ENCODE measurements at regions not wholly inside any gene's neighbourhood (a gene's known extent, or its start where the extent isn't known, plus 50 kb on each side); places are given as distances from the start of the nearest gene placed in this dataset.

DNA sequence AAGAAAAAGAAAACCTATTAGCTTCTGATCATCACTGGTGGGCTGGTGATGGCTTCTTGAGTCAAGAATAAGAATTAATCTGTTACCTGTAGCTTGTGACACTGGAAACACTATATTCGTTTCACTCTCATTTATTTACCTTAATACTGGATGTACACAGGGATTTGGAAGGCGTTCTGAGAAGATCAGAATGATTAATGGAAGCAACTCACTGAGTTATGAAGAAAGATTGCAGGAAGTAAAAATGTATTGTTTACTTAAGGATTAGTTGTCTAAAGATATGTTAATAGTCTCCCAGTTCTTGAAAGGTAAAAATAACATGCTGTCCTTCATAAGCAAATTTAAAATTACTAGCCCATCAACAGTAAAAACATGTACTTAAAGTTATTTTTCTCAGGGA lies 644.9 kb upstream of the NCAM2 start:
- H3K9me3 ChIP-seq (ENCODE audit: insufficient read depth, low read depth, low read length): no peaks in the 10 kb centered on the region
- H3K27me3 ChIP-seq (ENCODE audit: insufficient read depth, low read length): no peaks in the 10 kb centered on the region
- H3K27ac ChIP-seq (ENCODE audit: low read length): no peak overlapping the region
- peaks cover 3% of the 10 kb centered on the region; the same call in 1 of the 2 replicates for H3K4me1 ChIP-seq (ENCODE audit: insufficient read depth, low read length)
- H3K9ac ChIP-seq (ENCODE audit: low read depth, low read length): no peak overlapping the region
- H3K4me3 ChIP-seq (ENCODE audit: low read length): no peak overlapping the region
- H3K36me3 ChIP-seq (ENCODE audit: insufficient read depth, low read depth, low read length): no peaks in the 10 kb centered on the region

- Histone ChIP-seq H3K36me3 (ENCODE audit: insufficient read depth, low read depth, low read length) (no peaks in the 10 kb centered on the region), H3K9me3 (ENCODE audit: insufficient read depth, low read depth, low read length) (no peaks in the 10 kb centered on the region), H3K9ac (ENCODE audit: low read depth, low read length) (no peak overlapping the region), H3K27ac (ENCODE audit: low read length) (no peak overlapping the region), H3K4me3 (ENCODE audit: low read length) (no peak overlapping the region), H3K27me3 (ENCODE audit: insufficient read depth, low read length) (no peaks in the 10 kb centered on the region), H3K4me1 (ENCODE audit: insufficient read depth, low read length) (no peaks in the 10 kb centered on the region)
Observed at GRCh38 chr21:20373031-20373430, 625.2 kb upstream of the NCAM2 start.

DNA sequence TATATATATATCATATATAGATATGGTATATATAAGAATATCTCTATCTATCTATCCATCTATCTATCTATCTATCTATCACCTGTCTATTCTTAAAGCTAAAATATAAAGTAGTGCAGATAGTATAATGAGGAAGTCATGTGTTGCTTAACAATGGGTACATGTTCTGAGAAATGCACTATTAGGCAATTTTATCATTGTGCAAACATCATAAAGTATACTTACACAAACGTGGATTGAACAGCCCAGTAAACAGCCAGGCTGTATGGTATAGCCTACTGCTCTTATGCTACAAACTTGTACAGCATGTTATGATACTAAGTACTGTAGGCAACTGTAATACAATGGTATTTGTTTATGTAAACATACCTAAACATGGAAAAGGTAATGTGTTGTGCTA lies 621.0 kb upstream of the NCAM2 start:
- Histone ChIP-seq H3K9ac (ENCODE audit: low read depth, low read length) (no peak overlapping the region), H3K27me3 (ENCODE audit: insufficient read depth, low read length) (no peaks in the 10 kb centered on the region), H3K27ac (ENCODE audit: low read length) (no peak overlapping the region), H3K4me3 (ENCODE audit: low read length) (no peak overlapping the region), H3K9me3 (ENCODE audit: insufficient read depth, low read depth, low read length) (no peaks in the 10 kb centered on the region), H3K36me3 (ENCODE audit: insufficient read depth, low read depth, low read length) (no peaks in the 10 kb centered on the region), H3K4me1 (ENCODE audit: insufficient read depth, low read length) (no peaks in the 10 kb centered on the region)

DNA sequence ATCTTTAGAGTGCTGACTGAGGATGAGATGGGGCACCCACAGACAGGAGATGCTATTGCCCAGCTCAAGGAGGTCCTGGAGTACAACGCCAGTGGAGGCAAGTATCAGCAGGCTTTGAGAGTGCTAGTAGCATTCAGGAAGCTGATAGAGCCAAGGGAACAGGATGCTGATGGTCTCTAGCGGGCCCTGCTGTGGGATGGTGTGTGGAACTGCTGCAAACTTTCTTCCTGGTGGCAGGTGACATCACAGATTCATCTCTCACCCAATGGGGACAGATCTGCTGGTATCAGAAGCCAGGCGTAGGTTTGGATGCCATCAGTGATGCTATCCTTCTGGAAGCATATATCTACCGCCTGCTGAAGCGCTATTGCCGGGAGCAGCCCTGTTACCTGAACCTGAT lies 609.8 kb upstream of the NCAM2 start:
- H3K36me3 ChIP-seq (ENCODE audit: insufficient read depth, low read depth, low read length): no peaks in the 10 kb centered on the region
- no peaks in the 10 kb centered on the region for H3K27me3 ChIP-seq (ENCODE audit: insufficient read depth, low read length)
- H3K9me3 ChIP-seq (ENCODE audit: insufficient read depth, low read depth, low read length): no peaks in the 10 kb centered on the region
- H3K27ac ChIP-seq (ENCODE audit: low read length): no peak overlapping the region
- H3K9ac ChIP-seq (ENCODE audit: low read depth, low read length): no peak overlapping the region
- H3K4me1 ChIP-seq (ENCODE audit: insufficient read depth, low read length): no peaks in the 10 kb centered on the region
- H3K4me3 ChIP-seq (ENCODE audit: low read length): no peak overlapping the region

DNA sequence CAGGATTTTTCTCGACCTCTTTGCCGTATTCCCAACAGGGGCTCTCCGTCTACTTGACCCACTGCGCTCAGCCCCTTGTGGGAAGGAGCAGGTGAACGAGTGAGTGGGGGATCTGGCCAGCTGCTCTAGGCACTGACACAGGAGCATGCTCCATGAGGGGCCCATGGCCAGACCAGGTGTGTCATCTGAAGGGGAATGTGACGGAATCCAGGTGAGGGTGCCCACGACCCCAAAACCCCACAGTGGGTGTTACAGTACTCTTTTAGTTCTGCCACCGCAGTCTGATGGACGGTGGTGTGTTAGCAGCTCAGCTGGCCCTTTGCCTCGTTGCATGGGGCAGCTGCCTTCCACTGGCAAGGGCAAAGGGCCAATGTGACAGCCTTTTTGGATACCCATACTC lies 601.4 kb upstream of the NCAM2 start:
- Histone ChIP-seq H3K4me3 (ENCODE audit: low read length) (no peak overlapping the region), H3K27me3 (ENCODE audit: insufficient read depth, low read length) (no peaks in the 10 kb centered on the region), H3K36me3 (ENCODE audit: insufficient read depth, low read depth, low read length) (no peaks in the 10 kb centered on the region), H3K9me3 (ENCODE audit: insufficient read depth, low read depth, low read length) (no peaks in the 10 kb centered on the region), H3K27ac (ENCODE audit: low read length) (no peak overlapping the region), H3K9ac (ENCODE audit: low read depth, low read length) (no peak overlapping the region), H3K4me1 (ENCODE audit: insufficient read depth, low read length) (no peaks in the 10 kb centered on the region)

DNA sequence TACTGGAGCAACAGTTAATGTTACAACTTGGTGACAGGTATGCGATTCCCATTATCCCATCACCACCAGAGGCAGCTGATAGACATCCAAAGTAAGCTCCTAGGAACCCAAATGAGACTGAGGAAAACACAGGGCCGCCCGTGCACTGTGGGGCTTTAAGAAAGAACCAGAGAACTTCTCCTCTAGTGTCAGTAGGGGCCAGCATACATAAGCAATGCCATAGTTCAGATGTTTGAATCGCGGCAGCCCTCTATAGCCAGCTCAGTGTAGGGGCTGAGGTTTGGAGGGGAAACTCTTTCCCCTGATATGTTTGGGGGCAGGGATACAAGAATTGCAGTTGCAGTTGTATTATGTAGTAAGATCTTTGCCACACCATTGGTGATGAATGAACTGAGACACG lies 593.3 kb upstream of the NCAM2 start:
- Histone ChIP-seq H3K4me1 (ENCODE audit: insufficient read depth, low read length) (no peaks in the 10 kb centered on the region), H3K9me3 (ENCODE audit: insufficient read depth, low read depth, low read length) (no peaks in the 10 kb centered on the region), H3K27ac (ENCODE audit: low read length) (no peak overlapping the region), H3K4me3 (ENCODE audit: low read length) (no peak overlapping the region), H3K9ac (ENCODE audit: low read depth, low read length) (no peak overlapping the region), H3K36me3 (ENCODE audit: insufficient read depth, low read depth, low read length) (no peaks in the 10 kb centered on the region), H3K27me3 (ENCODE audit: insufficient read depth, low read length) (no peaks in the 10 kb centered on the region)

GRCh38 chr21:20418353-20418752 lies 579.9 kb upstream of the NCAM2 start:
- Histone ChIP-seq H3K9me3 (ENCODE audit: insufficient read depth, low read depth, low read length) (no peaks in the 10 kb centered on the region), H3K4me1 (ENCODE audit: insufficient read depth, low read length) (no peaks in the 10 kb centered on the region), H3K27ac (ENCODE audit: low read length) (no peak overlapping the region), H3K4me3 (ENCODE audit: low read length) (no peak overlapping the region), H3K36me3 (ENCODE audit: insufficient read depth, low read depth, low read length) (no peaks in the 10 kb centered on the region), H3K9ac (ENCODE audit: low read depth, low read length) (no peak overlapping the region), H3K27me3 (ENCODE audit: insufficient read depth, low read length) (no peaks in the 10 kb centered on the region)

DNA sequence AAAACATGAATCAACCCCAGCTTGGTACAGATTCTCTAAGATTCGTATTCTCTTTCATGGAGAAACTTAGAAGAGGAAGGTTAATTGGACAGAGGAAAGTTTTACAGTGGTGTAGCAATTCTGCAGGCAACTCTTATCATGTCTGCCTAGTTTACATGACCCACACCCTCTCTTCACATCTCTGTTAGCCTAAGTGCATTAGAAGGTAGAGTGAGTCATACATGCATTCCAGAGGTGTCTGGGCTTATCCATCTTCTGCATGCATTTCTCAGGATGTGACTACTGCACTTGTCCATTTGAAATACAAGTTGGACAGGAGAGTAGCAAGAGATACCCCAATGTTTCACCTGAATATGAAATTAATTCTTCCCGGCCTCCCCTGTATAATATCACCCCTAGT lies 578.4 kb upstream of the NCAM2 start:
- H3K27ac ChIP-seq (ENCODE audit: low read length): no peak overlapping the region
- H3K4me3 ChIP-seq (ENCODE audit: low read length): no peak overlapping the region
- H3K27me3 ChIP-seq (ENCODE audit: insufficient read depth, low read length): no peaks in the 10 kb centered on the region
- H3K4me1 ChIP-seq (ENCODE audit: insufficient read depth, low read length): no peaks in the 10 kb centered on the region
- no peaks in the 10 kb centered on the region for H3K36me3 ChIP-seq (ENCODE audit: insufficient read depth, low read depth, low read length)
- no peaks in the 10 kb centered on the region for H3K9me3 ChIP-seq (ENCODE audit: insufficient read depth, low read depth, low read length)
- H3K9ac ChIP-seq (ENCODE audit: low read depth, low read length): no peak overlapping the region

DNA sequence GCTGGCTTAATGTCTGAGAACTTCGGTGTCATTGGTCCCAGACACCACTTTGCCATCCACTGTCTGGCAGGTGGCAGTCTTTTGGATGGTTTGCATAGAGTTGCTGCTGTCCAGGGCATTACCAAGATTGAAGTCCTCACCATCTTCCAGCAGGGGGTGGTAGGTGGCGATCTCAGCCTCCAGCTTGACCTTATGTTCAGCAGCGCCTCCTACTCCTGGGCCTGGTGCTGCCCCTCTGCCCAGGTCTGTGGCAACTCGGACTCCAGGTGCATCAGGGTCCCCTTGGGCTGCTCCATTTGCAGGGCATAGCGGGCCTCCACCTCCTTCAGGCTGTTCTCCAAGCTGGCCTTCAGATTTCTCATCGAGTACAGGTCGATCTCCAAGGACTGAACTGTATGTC lies 573.3 kb upstream of the NCAM2 start:
- Histone ChIP-seq H3K9me3 (ENCODE audit: insufficient read depth, low read depth, low read length) (no peaks in the 10 kb centered on the region), H3K4me3 (ENCODE audit: low read length) (no peak overlapping the region), H3K36me3 (ENCODE audit: insufficient read depth, low read depth, low read length) (no peaks in the 10 kb centered on the region), H3K27me3 (ENCODE audit: insufficient read depth, low read length) (no peaks in the 10 kb centered on the region), H3K4me1 (ENCODE audit: insufficient read depth, low read length) (no peaks in the 10 kb centered on the region), H3K9ac (ENCODE audit: low read depth, low read length) (no peak overlapping the region), H3K27ac (ENCODE audit: low read length) (no peak overlapping the region)

DNA sequence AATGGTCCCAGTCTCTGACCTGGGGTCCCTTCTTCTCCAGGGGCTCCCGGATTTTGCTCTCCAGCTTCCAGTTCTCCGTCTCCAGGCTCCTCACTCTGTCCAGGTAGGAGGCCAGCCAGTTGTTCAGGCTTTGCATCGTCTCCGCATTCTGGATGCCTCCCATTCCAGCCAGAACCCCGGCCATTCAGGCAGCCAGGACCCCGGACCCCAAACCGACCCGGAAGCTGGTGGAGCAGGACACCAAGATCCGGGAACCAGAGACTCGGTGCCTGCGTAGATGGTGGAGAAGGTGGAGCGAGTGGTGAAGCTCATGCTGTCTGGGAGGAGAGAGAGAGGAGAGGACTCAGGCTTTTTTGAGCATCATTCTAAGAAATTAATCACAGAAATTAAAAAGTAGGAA lies 572.4 kb upstream of the NCAM2 start:
- no peak overlapping the region for H3K4me3 ChIP-seq (ENCODE audit: low read length)
- H3K4me1 ChIP-seq (ENCODE audit: insufficient read depth, low read length): no peaks in the 10 kb centered on the region
- no peaks in the 10 kb centered on the region for H3K27me3 ChIP-seq (ENCODE audit: insufficient read depth, low read length)
- no peaks in the 10 kb centered on the region for H3K36me3 ChIP-seq (ENCODE audit: insufficient read depth, low read depth, low read length)
- no peak overlapping the region for H3K9ac ChIP-seq (ENCODE audit: low read depth, low read length)
- no peaks in the 10 kb centered on the region for H3K9me3 ChIP-seq (ENCODE audit: insufficient read depth, low read depth, low read length)
- no peak overlapping the region for H3K27ac ChIP-seq (ENCODE audit: low read length)

GRCh38 chr21:20440338-20440737 lies 557.9 kb upstream of the NCAM2 start:
- Histone ChIP-seq H3K27ac (ENCODE audit: low read length) (no peak overlapping the region), H3K27me3 (ENCODE audit: insufficient read depth, low read length) (no peaks in the 10 kb centered on the region), H3K36me3 (ENCODE audit: insufficient read depth, low read depth, low read length) (no peaks in the 10 kb centered on the region), H3K9ac (ENCODE audit: low read depth, low read length) (no peak overlapping the region), H3K4me3 (ENCODE audit: low read length) (no peak overlapping the region), H3K9me3 (ENCODE audit: insufficient read depth, low read depth, low read length) (no peaks in the 10 kb centered on the region), H3K4me1 (ENCODE audit: insufficient read depth, low read length) (no peaks in the 10 kb centered on the region)

DNA sequence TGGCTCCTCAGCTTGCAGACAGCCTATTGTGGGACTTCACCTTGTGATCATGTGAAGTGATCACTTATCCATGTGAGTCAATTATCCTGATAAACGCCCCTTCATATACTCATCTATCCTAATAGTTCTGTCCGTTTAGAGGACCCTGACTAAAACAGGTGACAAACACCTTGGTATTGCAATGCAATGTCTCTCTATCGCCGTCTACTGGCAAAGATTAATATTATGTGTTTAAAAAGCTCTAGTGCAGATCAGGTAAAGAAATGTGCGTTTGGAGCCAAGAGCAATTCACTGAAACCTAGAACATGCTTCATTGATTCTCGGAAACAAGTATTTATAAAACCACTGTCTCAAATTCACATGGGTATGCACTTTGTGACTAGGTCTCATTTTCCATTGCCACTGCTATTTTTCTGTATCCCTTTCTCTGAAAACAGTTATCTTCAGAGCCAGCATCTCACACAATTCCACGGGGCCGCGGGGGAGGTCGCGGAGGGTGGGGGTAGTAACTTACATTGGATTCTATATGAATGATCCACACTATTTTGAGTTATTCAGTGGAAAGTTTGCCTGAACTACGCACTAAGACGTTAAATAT lies 554.6 kb upstream of the NCAM2 start:
- no peak overlapping the region for H3K4me3 ChIP-seq (ENCODE audit: low read length)
- no peaks in the 10 kb centered on the region for H3K27me3 ChIP-seq (ENCODE audit: insufficient read depth, low read length)
- no peaks in the 10 kb centered on the region for H3K4me1 ChIP-seq (ENCODE audit: insufficient read depth, low read length)
- H3K27ac ChIP-seq (ENCODE audit: low read length): no peak overlapping the region
- no peaks in the 10 kb centered on the region for H3K36me3 ChIP-seq (ENCODE audit: insufficient read depth, low read depth, low read length)
- H3K9ac ChIP-seq (ENCODE audit: low read depth, low read length): no peak overlapping the region
- H3K9me3 ChIP-seq (ENCODE audit: insufficient read depth, low read depth, low read length): no peaks in the 10 kb centered on the region

GRCh38 chr21:20445971-20446370 lies 552.2 kb upstream of the NCAM2 start:
- H3K36me3 ChIP-seq (ENCODE audit: insufficient read depth, low read depth, low read length): no peaks in the 10 kb centered on the region
- no peaks in the 10 kb centered on the region for H3K4me1 ChIP-seq (ENCODE audit: insufficient read depth, low read length)

More at GRCh38 chr21:20445971-20446370, 552.2 kb upstream of the NCAM2 start:
- Histone ChIP-seq H3K27ac (ENCODE audit: low read length) (no peak overlapping the region), H3K9ac (ENCODE audit: low read depth, low read length) (no peak overlapping the region), H3K9me3 (ENCODE audit: insufficient read depth, low read depth, low read length) (no peaks in the 10 kb centered on the region), H3K4me3 (ENCODE audit: low read length) (no peak overlapping the region), H3K27me3 (ENCODE audit: insufficient read depth, low read length) (no peaks in the 10 kb centered on the region)
